PC-3 (cell line): ENCODE measurements at regions not wholly inside any gene's neighbourhood (a gene's known extent, or its start where the extent isn't known, plus 50 kb on each side); places are given as distances from the start of the nearest gene placed in this dataset.

Experiments
- ATAC-seq: fragments of 200-7000 bp; cut with Tn5 transposase; 2 replicates; pipeline ENCODE4 v1.9.1; 2020; ENCODE audit warnings: mild to moderate bottlenecking, moderate library complexity
- BruUV-seq: library from RNA; stranded (reverse); fragments of 400-500 nt; replicated peaks from 2 replicates; lab custom pipeline; 2021; lab: Mats Ljungman, UMichigan
- CTCF ChIA-PET: fragments of 300-600 bp; sonication (Branson Sonifier 250); formaldehyde crosslinking; loops from one replicate; lab custom pipeline; 2022; ENCODE audit warnings: antibody characterized with exemption; lab: Charles Lee
- POLR2A ChIA-PET: fragments of 300-600 bp; sonication (Branson Sonifier 250); formaldehyde crosslinking; loops from one replicate; lab custom pipeline; 2022; ENCODE audit warnings: antibody characterized with exemption; ENCODE audit not compliant: unreplicated experiment; lab: Charles Lee
- DNase-seq: peaks from one replicate; pipeline ENCODE4 v3.0.0-alpha.2; 2015
- H2AFZ ChIP-seq: fragments of 300-600 bp; sonication (generic); 2 replicates; pipeline ENCODE4 v1.6.0; 2016; ENCODE audit warnings: antibody characterized with exemption, low read length
- H3F3A ChIP-seq: fragments of 300-600 bp; sonication (generic); one replicate; pipeline ENCODE4 v1.6.0; 2017; ENCODE audit warnings: antibody characterized with exemption, low read length, control low read depth, mild to moderate bottlenecking; ENCODE audit not compliant: unreplicated experiment
- H3K27ac ChIP-seq: fragments of 300-600 bp; sonication (generic); 2 replicates; pipeline ENCODE4 v1.5.1; 2016; ENCODE audit warnings: mild to moderate bottlenecking, low read length
- H3K27me3 ChIP-seq: fragments of 300-600 bp; sonication (generic); 2 replicates; pipeline ENCODE4 v1.6.1; 2016; ENCODE audit warnings: low read length, mixed read lengths
- H3K36me3 ChIP-seq: fragments of 300-600 bp; sonication (generic); 2 replicates; pipeline ENCODE4 v1.6.1; 2016; ENCODE audit warnings: low read depth, mixed run types, low read length, mixed read lengths
- H3K4me1 ChIP-seq: fragments of 300-600 bp; sonication (generic); 2 replicates; pipeline ENCODE4 v1.5.1; 2016; ENCODE audit warnings: low read length; ENCODE audit not compliant: insufficient read depth
- H3K4me2 ChIP-seq: fragments of 300-600 bp; sonication (generic); 2 replicates; pipeline ENCODE4 v1.6.0; 2016; ENCODE audit warnings: low read length
- H3K4me3 ChIP-seq: fragments of 300-600 bp; sonication (generic); 2 replicates; pipeline ENCODE4 v1.5.1; 2016; ENCODE audit warnings: mild to moderate bottlenecking, low read length, mixed read lengths
- H3K79me2 ChIP-seq: fragments of 300-600 bp; sonication (generic); 2 replicates; pipeline ENCODE4 v1.6.1; 2017; ENCODE audit warnings: low read length, mixed read lengths
- H3K9ac ChIP-seq: fragments of 300-600 bp; sonication (generic); 2 replicates; pipeline ENCODE4 v1.6.0; 2016; ENCODE audit warnings: mild to moderate bottlenecking, low read length
- H3K9me2 ChIP-seq: fragments of 300-600 bp; sonication (generic); replicated peaks from 2 replicates; pipeline ENCODE4 v1.6.1; 2016; ENCODE audit warnings: mixed run types, low read length, mixed read lengths
- H3K9me3 ChIP-seq: fragments of 300-600 bp; sonication (generic); 2 replicates; pipeline ENCODE4 v1.6.1; 2016; ENCODE audit warnings: low read length, mixed read lengths
- H4K20me1 ChIP-seq: fragments of 300-600 bp; sonication (generic); 2 replicates; pipeline ENCODE4 v1.6.1; 2016; ENCODE audit warnings: low read length, mixed read lengths
- CTCF ChIP-seq: fragments of 300-600 bp; sonication (generic); conservative IDR thresholded peaks from 2 replicates; pipeline ENCODE4 v1.5.1; 2017; ENCODE audit warnings: antibody characterized with exemption, low read depth, mild to moderate bottlenecking, low read length
- EZH2 ChIP-seq: fragments of 300-600 bp; sonication (generic); IDR thresholded peaks from one replicate; pipeline ENCODE4 v1.6.1; 2017; ENCODE audit warnings: antibody characterized with exemption, mild to moderate bottlenecking, low read length; ENCODE audit not compliant: unreplicated experiment
- EZH2phosphoT487 ChIP-seq: fragments of 300-600 bp; sonication (generic); IDR thresholded peaks from 2 replicates; pipeline ENCODE4 v1.6.1; 2018; ENCODE audit warnings: mild to moderate bottlenecking, antibody characterized with exemption, low read length, borderline replicate concordance
- intact Hi-C: fragments of 100-400 bp; cut with micrococcal nuclease; formaldehyde crosslinking; loops from 2 replicates; pipeline ENCODE4 v1.9.0; 2023

GRCh38 chr14:44640416-44640815, 133.3 kb upstream of the FSCB start:
- intact Hi-C loops: no loop called here
- no TSS peak for BruUV-seq
- H3K4me1 ChIP-seq: no peaks in the 10 kb centered on the region
- H3K9me3 ChIP-seq: no peaks in the 10 kb centered on the region
- no peaks in the 10 kb centered on the region for H3K27me3 ChIP-seq
- no peak for TF ChIP-seq EZH2phosphoT487
- no peak for TF ChIP-seq EZH2
- TF ChIP-seq CTCF: no peak
- no peak overlapping the region for H3K4me2 ChIP-seq
- DNase-seq: no peak
- ChIA-PET CTCF (no interaction called here), POLR2A (no interaction called here)
- H3F3A ChIP-seq: no peaks in the 10 kb centered on the region
- ATAC-seq: no peak
- no peaks in the 10 kb centered on the region for H3K9me2 ChIP-seq
- no peak overlapping the region for H3K4me3 ChIP-seq
- H3K79me2 ChIP-seq: no peaks in the 10 kb centered on the region
- H4K20me1 ChIP-seq: no peaks in the 10 kb centered on the region
- H2AFZ ChIP-seq: no peak overlapping the region
- H3K27ac ChIP-seq: no peak overlapping the region
- no peaks in the 10 kb centered on the region for H3K36me3 ChIP-seq
- no peak overlapping the region for H3K9ac ChIP-seq

GRCh38 chr14:44639781-44640385, 132.8 kb upstream of the FSCB start:
- no peaks in the 10 kb centered on the region for H3K27me3 ChIP-seq
- H3K9ac ChIP-seq: no peak overlapping the region
- H3K79me2 ChIP-seq: no peaks in the 10 kb centered on the region
- no peaks in the 10 kb centered on the region for H4K20me1 ChIP-seq
- DNase-seq (no peak), ATAC-seq (no peak)
- no peaks in the 10 kb centered on the region for H3K4me1 ChIP-seq
- POLR2A ChIA-PET: no interaction called here
- intact Hi-C loops: no loop called here
- CTCF ChIA-PET: no interaction called here
- H3K4me2 ChIP-seq: no peak overlapping the region
- H3K9me3 ChIP-seq: no peaks in the 10 kb centered on the region
- H3K27ac ChIP-seq: no peak overlapping the region
- H3F3A ChIP-seq: no peaks in the 10 kb centered on the region
- no TSS peak for BruUV-seq
- no peaks in the 10 kb centered on the region for H3K9me2 ChIP-seq
- H3K4me3 ChIP-seq: no peak overlapping the region
- H2AFZ ChIP-seq: no peak overlapping the region
- H3K36me3 ChIP-seq: no peaks in the 10 kb centered on the region
- TF ChIP-seq CTCF (no peak), EZH2 (no peak), EZH2phosphoT487 (no peak)

GRCh38 chr14:44634692-44635091, 127.6 kb upstream of the FSCB start:
- no peaks in the 10 kb centered on the region for H3K79me2 ChIP-seq
- DNase-seq: no peak
- H4K20me1 ChIP-seq: no peaks in the 10 kb centered on the region
- no peak overlapping the region for H3K4me3 ChIP-seq
- no TSS peak for BruUV-seq
- no peaks in the 10 kb centered on the region for H3K27me3 ChIP-seq
- no peaks in the 10 kb centered on the region for H3K36me3 ChIP-seq
- TF ChIP-seq CTCF (no peak), EZH2phosphoT487 (no peak), EZH2 (no peak)
- intact Hi-C loops: no loop called here
- H3K27ac ChIP-seq: no peak overlapping the region
- no peaks in the 10 kb centered on the region for H3F3A ChIP-seq
- no peaks in the 10 kb centered on the region for H3K9me3 ChIP-seq
- no peak overlapping the region for H2AFZ ChIP-seq
- no peak overlapping the region for H3K4me2 ChIP-seq
- no peak overlapping the region for H3K9ac ChIP-seq
- H3K4me1 ChIP-seq: no peaks in the 10 kb centered on the region
- no peaks in the 10 kb centered on the region for H3K9me2 ChIP-seq
- POLR2A ChIA-PET: interaction anchor here (0.7 kb wide), 1 partner anchor 168 kb away, joined by 4 read pairs; no protein-coding TSS in a partner anchor
- no peak for ATAC-seq
- CTCF ChIA-PET: no interaction called here
